UCSD-AML1 (cell line): ENCODE measurements at regions not wholly inside any gene's neighbourhood (a gene's known extent, or its start where the extent isn't known, plus 50 kb on each side); places are given as distances from the start of the nearest gene placed in this dataset.

Experiments used
- DNase-seq: peaks from one replicate; lab custom pipeline; 2025; ENCODE audit not compliant: unreplicated experiment; lab: John Stamatoyannopoulos, UW

GRCh38 chr2:42925742-42926433, 133.5 kb upstream of the HAAO start:
- DNase-seq, result no peak

- DNase-seq, result no peak
These were observed 132.1 kb upstream of the HAAO start for GRCh38 chr2:42924418-42924886.

GRCh38 chr2:42923580-42924417, 131.4 kb upstream of the HAAO start:
- no peak for DNase-seq

- DNase-seq, result no peak
These were observed 130.6 kb upstream of the HAAO start for GRCh38 chr2:42922790-42923579.

- DNase-seq, result no peak
These were observed 129.9 kb upstream of the HAAO start for GRCh38 chr2:42922293-42922692.

GRCh38 chr2:42921721-42922120, 129.3 kb upstream of the HAAO start:
- no peak for DNase-seq

GRCh38 chr2:42921147-42921520, 128.8 kb upstream of the HAAO start:
- no peak for DNase-seq

- DNase-seq, result no peak
These were observed 128.2 kb upstream of the HAAO start for GRCh38 chr2:42920446-42921146.

- DNase-seq, result no peak
These were observed 126.4 kb upstream of the HAAO start for GRCh38 chr2:42918671-42919318.

- DNase-seq, result no peak
These were observed 125.7 kb upstream of the HAAO start for GRCh38 chr2:42918041-42918440.

- DNase-seq, result no peak
These were observed 125.1 kb upstream of the HAAO start for GRCh38 chr2:42917425-42917927.

- no peak for DNase-seq
These were observed 123.9 kb upstream of the HAAO start for GRCh38 chr2:42916324-42916723.

- no peak for DNase-seq
These were observed 122.5 kb upstream of the HAAO start for GRCh38 chr2:42914860-42915259.

- DNase-seq, result no peak
These were observed 121.9 kb upstream of the HAAO start for GRCh38 chr2:42914314-42914713.

GRCh38 chr2:42913280-42913878, 121.0 kb upstream of the HAAO start:
- DNase-seq, result no peak

GRCh38 chr2:42910645-42911405, 118.4 kb upstream of the HAAO start:
- no peak for DNase-seq

- DNase-seq, result no peak
These were observed 117.6 kb upstream of the HAAO start for GRCh38 chr2:42909966-42910365.

GRCh38 chr2:42908518-42909200, 116.3 kb upstream of the HAAO start:
- no peak for DNase-seq

- DNase-seq, result no peak
These were observed 115.5 kb upstream of the HAAO start for GRCh38 chr2:42907835-42908234.
